Endothelial cell of umbilical vein (primary cell): ENCODE measurements at regions not wholly inside any gene's neighbourhood (a gene's known extent, or its start where the extent isn't known, plus 50 kb on each side); places are given as distances from the start of the nearest gene placed in this dataset.

ENCODE experiments used
- CTCF ChIP-seq, 2 donors: IDR thresholded peaks; 1 replicate in 1 of 2; 2 replicates in 1 of 2; pipeline ENCODE4 v1.5.1; 2011; ENCODE audit warnings: low read length in 2 of 2, mild to moderate bottlenecking in 2 of 2, moderate library complexity in 2 of 2, control low read depth in 1 of 2, inconsistent platforms in 1 of 2, low read depth in 1 of 2; ENCODE audit not compliant: insufficient read depth in 1 of 2; ENCODE audit errors: extremely low read depth in 1 of 2
- EZH2 ChIP-seq: IDR thresholded peaks from 2 replicates; pipeline ENCODE4 v1.6.1; 2012; ENCODE audit warnings: borderline replicate concordance, low read depth, mild to moderate bottlenecking, moderate library complexity, low read length, inconsistent platforms; ENCODE audit not compliant: severe bottlenecking
- FOS ChIP-seq: IDR thresholded peaks from 2 replicates; pipeline ENCODE4 v1.6.1; 2011; ENCODE audit warnings: mild to moderate bottlenecking, low read length, moderate library complexity, borderline replicate concordance; ENCODE audit not compliant: insufficient read depth
- POLR2AphosphoS5 ChIP-seq: IDR thresholded peaks from 2 replicates; pipeline ENCODE4 v1.6.1; 2012; ENCODE audit warnings: low read depth, mild to moderate bottlenecking, control low read depth, low read length, moderate library complexity; ENCODE audit not compliant: insufficient read depth

GRCh38 chr1:58406301-58407071 is 140.0 kb downstream of the OMA1 start:
- TF ChIP-seq CTCF (IDR thresholded peaks at IDR 0.05; ENCODE audit: extremely low read depth in 1 of 2, insufficient read depth in 1 of 2, low read depth in 1 of 2, low read length in 2 of 2): no peak
- no peak for TF ChIP-seq FOS
- TF ChIP-seq POLR2AphosphoS5: no peak
- no peak for TF ChIP-seq EZH2
